T-cell (primary cell): ENCODE measurements at regions not wholly inside any gene's neighbourhood (a gene's known extent, or its start where the extent isn't known, plus 50 kb on each side); places are given as distances from the start of the nearest gene placed in this dataset.

Source experiments
- ATAC-seq, 4 experiments: fragments of 200-7000 bp in 3 of 4; fragments of 150-1000 bp in 1 of 4; cut with Tn5 transposase; replicated peaks in 1 of 4; 1 replicate in 3 of 4; 2 replicates in 1 of 4; pipeline ENCODE4 v1.10.0; 2021; ENCODE audit warnings: moderate library complexity in 3 of 4, mild to moderate bottlenecking in 2 of 4, moderate number of reproducible peaks in 1 of 4
- CTCF ChIA-PET, 2 donors: fragments of 300-600 bp; sonication (Branson Sonifier 250); formaldehyde crosslinking; loops; one replicate each; lab custom pipeline; 2022; ENCODE audit warnings: antibody characterized with exemption in 2 of 2; lab: Charles Lee
- POLR2A ChIA-PET, 2 donors: fragments of 300-600 bp; sonication (Branson Sonifier 250); formaldehyde crosslinking; loops; one replicate each; lab custom pipeline; 2022; ENCODE audit warnings: antibody characterized with exemption in 2 of 2; lab: Charles Lee
- DNase-seq, 35 experiments: peaks; one replicate each; pipeline versions ENCODE4 v3.0.0 to v3.0.0-alpha.2; 2013 to 2023
- H3K27ac ChIP-seq: one replicate; pipeline ENCODE4 v1.5.1; 2013; ENCODE audit warnings: low read length
- H3K27me3 ChIP-seq, 2 experiments: replicated peaks in 1 of 2; 1 replicate in 1 of 2; 2 replicates in 1 of 2; pipeline versions ENCODE4 v1.6.1 to v1.7.0; 2013; ENCODE audit warnings: low read length in 1 of 2, mixed read lengths in 1 of 2; ENCODE audit not compliant: control insufficient read depth in 2 of 2, insufficient read depth in 2 of 2; ENCODE audit errors: extremely low read depth in 1 of 2
- H3K36me3 ChIP-seq, 2 donors: 1 replicate in 1 of 2; 2 replicates in 1 of 2; pipeline versions ENCODE4 v1.6.1 to v1.7.0; 2013; ENCODE audit warnings: low read length in 1 of 2; ENCODE audit not compliant: control insufficient read depth in 2 of 2, insufficient read depth in 1 of 2; ENCODE audit errors: extremely low read depth in 1 of 2
- H3K4me1 ChIP-seq, 2 experiments: 1 replicate in 1 of 2; 2 replicates in 1 of 2; pipeline versions ENCODE4 v1.6.1 to v1.7.0; 2013; ENCODE audit warnings: low read length in 2 of 2, mixed read lengths in 1 of 2; ENCODE audit not compliant: insufficient read depth in 2 of 2, control insufficient read depth in 1 of 2; ENCODE audit errors: extremely low read depth in 1 of 2
- H3K4me3 ChIP-seq, 2 donors: 1 replicate in 1 of 2; 2 replicates in 1 of 2; pipeline versions ENCODE4 v1.5.1 to v1.7.0; 2013; ENCODE audit warnings: mild to moderate bottlenecking in 2 of 2, low read length in 1 of 2, moderate library complexity in 1 of 2; ENCODE audit not compliant: control insufficient read depth in 1 of 2; ENCODE audit errors: extremely low read depth in 1 of 2
- H3K9me3 ChIP-seq: 2 replicates; pipeline ENCODE4 v1.7.0; 2013
- H3K27ac Mint-ChIP-seq, 2 donors: one replicate each; pipeline ENCODE4 v1.8.0; 2020 to 2021; ENCODE audit warnings: mild to moderate bottlenecking in 2 of 2, mixed read lengths in 2 of 2
- H3K27me3 Mint-ChIP-seq, 2 donors: one replicate each; pipeline ENCODE4 v1.8.0; 2021 to 2022; ENCODE audit warnings: mixed read lengths in 2 of 2
- H3K36me3 Mint-ChIP-seq: one replicate; pipeline ENCODE4 v1.8.0; 2021; ENCODE audit warnings: mixed read lengths
- H3K4me1 Mint-ChIP-seq, 3 donors: one replicate each; pipeline ENCODE4 v1.8.0; 2020 to 2022; ENCODE audit warnings: mixed read lengths in 3 of 3, mild to moderate bottlenecking in 1 of 3
- H3K4me3 Mint-ChIP-seq, 3 donors: one replicate each; pipeline ENCODE4 v1.8.0; 2020 to 2022; ENCODE audit warnings: mild to moderate bottlenecking in 3 of 3, mixed read lengths in 3 of 3, moderate library complexity in 3 of 3
- H3K9me3 Mint-ChIP-seq, 3 donors: one replicate each; pipeline ENCODE4 v1.8.0; 2020 to 2022; ENCODE audit warnings: mixed read lengths in 3 of 3
- WGBS: methylation state at CpG from one replicate; pipeline ENCODE4 v1.1.5; 2013; ENCODE audit warnings: missing lambda C conversion rate; ENCODE audit not compliant: insufficient coverage; 5-methylcytosine and 5-hydroxymethylcytosine counted together

- H3K4me1 ChIP-seq = no peaks in the 10 kb centered on the region
- ATAC-seq (no peak), DNase-seq (no peak)
- H3K4me1 Mint-ChIP-seq = no peaks in the 10 kb centered on the region
- ChIA-PET CTCF (no interaction called here), POLR2A (no interaction called here)
- H3K27me3 ChIP-seq = no peaks in the 10 kb centered on the region
- WGBS = no CpG with 5 or more reads among the region's 2 CpGs
- no peak overlapping the region for H3K4me3 Mint-ChIP-seq
- no peaks in the 10 kb centered on the region for H3K36me3 ChIP-seq
- no peak overlapping the region for H3K4me3 ChIP-seq
- no peaks in the 10 kb centered on the region for H3K9me3 ChIP-seq
- no peaks in the 10 kb centered on the region for H3K27me3 Mint-ChIP-seq
- H3K36me3 Mint-ChIP-seq = no peaks in the 10 kb centered on the region
- H3K27ac Mint-ChIP-seq = no peak overlapping the region
- no peak overlapping the region for H3K27ac ChIP-seq
- H3K9me3 Mint-ChIP-seq = peaks cover 3 to 20% (median 15%) of the 10 kb centered on the region in 3 donors
Measured at GRCh38 chr4:59381591-59381990, 1818.5 kb upstream of the ADGRL3 start.

- no peak for DNase-seq
- ChIA-PET CTCF (no interaction called here), POLR2A (no interaction called here)
- no peak overlapping the region for H3K4me3 Mint-ChIP-seq
- H3K4me3 ChIP-seq = no peak overlapping the region
- ATAC-seq = no peak
- H3K36me3 Mint-ChIP-seq = no peaks in the 10 kb centered on the region
- H3K4me1 ChIP-seq = no peaks in the 10 kb centered on the region
- H3K36me3 ChIP-seq = no peaks in the 10 kb centered on the region
- peaks cover 4 to 18% (median 7%) of the 10 kb centered on the region in 3 donors for H3K9me3 Mint-ChIP-seq
- H3K27ac ChIP-seq = no peak overlapping the region
- 88% methylated on average over 2 of the region's 7 CpGs for WGBS
- H3K27me3 ChIP-seq = no peaks in the 10 kb centered on the region
- H3K9me3 ChIP-seq = no peaks in the 10 kb centered on the region
- H3K27ac Mint-ChIP-seq = no peak overlapping the region
- H3K4me1 Mint-ChIP-seq = no peaks in the 10 kb centered on the region
- no peaks in the 10 kb centered on the region for H3K27me3 Mint-ChIP-seq
Measured at GRCh38 chr4:59387759-59388758, 1812.1 kb upstream of the ADGRL3 start.

- Mint-ChIP-seq H3K27me3 (no peaks in the 10 kb centered on the region), H3K9me3 (peaks cover 9 to 35% (median 20%) of the 10 kb centered on the region in 3 donors), H3K27ac (no peak overlapping the region), H3K4me1 (no peaks in the 10 kb centered on the region), H3K4me3 (no peak overlapping the region), H3K36me3 (no peaks in the 10 kb centered on the region)
- H3K4me3 ChIP-seq = no peak overlapping the region
- H3K9me3 ChIP-seq = no peaks in the 10 kb centered on the region
- no peaks in the 10 kb centered on the region for H3K36me3 ChIP-seq
- ATAC-seq (no peak), DNase-seq (no peak)
- ChIA-PET CTCF (no interaction called here), POLR2A (no interaction called here)
- H3K4me1 ChIP-seq = no peaks in the 10 kb centered on the region
- 40% methylated on average over 1 of the region's 5 CpGs for WGBS
- H3K27me3 ChIP-seq = no peaks in the 10 kb centered on the region
- no peak overlapping the region for H3K27ac ChIP-seq
Measured at GRCh38 chr4:59393780-59394179, 1806.3 kb upstream of the ADGRL3 start.

GRCh38 chr4:59400334-59400733 is 1799.8 kb upstream of the ADGRL3 start:
- Histone ChIP-seq H3K4me1 (no peaks in the 10 kb centered on the region), H3K36me3 (no peaks in the 10 kb centered on the region), H3K4me3 (no peak overlapping the region), H3K27ac (no peak overlapping the region), H3K9me3 (no peaks in the 10 kb centered on the region), H3K27me3 (no peaks in the 10 kb centered on the region)
- ChIA-PET POLR2A (no interaction called here), CTCF (no interaction called here)
- Mint-ChIP-seq H3K4me3 (no peak overlapping the region), H3K9me3 (peaks cover 9 to 16% (median 13%) of the 10 kb centered on the region in 3 donors), H3K27me3 (no peaks in the 10 kb centered on the region), H3K4me1 (no peaks in the 10 kb centered on the region), H3K27ac (no peak overlapping the region), H3K36me3 (no peaks in the 10 kb centered on the region)
- DNase-seq = no peak
- ATAC-seq = no peak
- no CpG with 5 or more reads among the region's 4 CpGs for WGBS

GRCh38 chr4:59409647-59410046 is 1790.5 kb upstream of the ADGRL3 start:
- Mint-ChIP-seq H3K4me3 (no peak overlapping the region), H3K27me3 (no peaks in the 10 kb centered on the region), H3K27ac (no peak overlapping the region), H3K4me1 (no peaks in the 10 kb centered on the region), H3K9me3 (peaks cover 7 to 12% (median 8%) of the 10 kb centered on the region in 3 donors), H3K36me3 (no peaks in the 10 kb centered on the region)
- Histone ChIP-seq H3K27ac (no peak overlapping the region), H3K36me3 (no peaks in the 10 kb centered on the region), H3K4me1 (no peaks in the 10 kb centered on the region), H3K9me3 (no peaks in the 10 kb centered on the region), H3K27me3 (no peaks in the 10 kb centered on the region), H3K4me3 (no peak overlapping the region)
- ChIA-PET CTCF (no interaction called here), POLR2A (no interaction called here)
- DNase-seq (no peak), ATAC-seq (no peak)

GRCh38 chr4:59412739-59413138 is 1787.4 kb upstream of the ADGRL3 start:
- Mint-ChIP-seq H3K27me3 (no peaks in the 10 kb centered on the region), H3K36me3 (no peaks in the 10 kb centered on the region), H3K4me1 (no peaks in the 10 kb centered on the region), H3K27ac (no peak overlapping the region), H3K4me3 (no peak overlapping the region), H3K9me3 (peaks cover 8 to 20% (median 9%) of the 10 kb centered on the region in 3 donors)
- Histone ChIP-seq H3K27me3 (no peaks in the 10 kb centered on the region), H3K36me3 (no peaks in the 10 kb centered on the region), H3K4me3 (no peak overlapping the region), H3K9me3 (no peaks in the 10 kb centered on the region), H3K27ac (no peak overlapping the region), H3K4me1 (no peaks in the 10 kb centered on the region)
- DNase-seq (no peak), ATAC-seq (no peak)
- ChIA-PET POLR2A (no interaction called here), CTCF (no interaction called here)
- WGBS = 80% methylated on average over 1 of the region's 5 CpGs
